K562 (cell line): ENCODE measurements at regions not wholly inside any gene's neighbourhood (a gene's known extent, or its start where the extent isn't known, plus 50 kb on each side); places are given as distances from the start of the nearest gene placed in this dataset.

Experiments used
- ATAC-seq: fragments of 200-7000 bp; cut with Tn5 transposase; 3 replicates; pipeline ENCODE4 v1.9.1; 2020; ENCODE audit warnings: moderate library complexity
- BruUV-seq: library from RNA; stranded (reverse); fragments of 400-500 nt; replicated peaks from 2 replicates; lab custom pipeline; 2021; lab: Mats Ljungman, UMichigan
- CTCF ChIA-PET: fragments of 300-600 bp; formaldehyde crosslinking; extraction: SDS; loops from one replicate; lab custom pipeline; 2021; ENCODE audit warnings: low intra/inter-chr PET ratio; lab: Yijun Ruan, JAX
- POLR2A ChIA-PET: fragments of 300-600, 350-650 bp; sonication (Branson Sonifier 250); formaldehyde crosslinking; extraction: SDS; loops from one replicate; lab custom pipeline; 2021; ENCODE audit warnings: antibody characterized with exemption, inconsistent platforms; lab: Yijun Ruan, JAX
- DNase-seq, 4 experiments: peaks; one replicate each; pipeline versions ENCODE4 v3.0.0 to v3.0.0-alpha.2; 2011 to 2018; ENCODE audit warnings: low spot score in 3 of 4, mixed read lengths in 3 of 4; ENCODE audit errors: extremely low read depth in 1 of 4
- FAIRE-seq: peaks from 2 replicates; lab custom pipeline; 2011; peaks lifted over from hg19 to GRCh38; lab: Jason Lieb, UNC
- H2AFZ ChIP-seq: 2 replicates; pipeline ENCODE4 v1.6.0; 2011; ENCODE audit warnings: low read depth, low read length, control low read depth, inconsistent platforms
- H3K27ac ChIP-seq: fragments of 200-600 bp; 3 replicates; pipeline ENCODE4 v1.8.0; 2011; ENCODE audit warnings: low read depth, mild to moderate bottlenecking, control low read depth, inconsistent platforms, low read length, moderate library complexity, mixed read lengths; ENCODE audit errors: extremely low read depth
- H3K27me3 ChIP-seq, 2 experiments: fragments of 300-600 bp in 1 of 2; 2 replicates in 1 of 2; 3 replicates in 1 of 2; pipeline versions ENCODE4 v1.6.0 to v1.8.0; 2011; ENCODE audit warnings: inconsistent platforms in 2 of 2, low read length in 2 of 2, mild to moderate bottlenecking in 1 of 2, mixed read lengths in 1 of 2, moderate library complexity in 1 of 2; ENCODE audit not compliant: control insufficient read depth in 2 of 2, insufficient read depth in 2 of 2
- H3K36me3 ChIP-seq: fragments of 300-600 bp; 3 replicates; pipeline ENCODE4 v1.8.0; 2011; ENCODE audit warnings: mild to moderate bottlenecking, low read length, inconsistent platforms; ENCODE audit not compliant: control insufficient read depth, insufficient read depth
- H3K4me1 ChIP-seq, 2 experiments: fragments of 200-600 bp in 1 of 2; replicated peaks in 1 of 2; 2 replicates in 1 of 2; 3 replicates in 1 of 2; pipeline versions ENCODE4 v1.5.1 to v1.8.0; 2011; ENCODE audit warnings: inconsistent platforms in 2 of 2, low read length in 2 of 2, mild to moderate bottlenecking in 1 of 2, mixed read lengths in 1 of 2, moderate library complexity in 1 of 2; ENCODE audit not compliant: control insufficient read depth in 2 of 2, insufficient read depth in 2 of 2
- H3K4me2 ChIP-seq: 2 replicates; pipeline ENCODE4 v1.6.1; 2011; ENCODE audit warnings: low read length, control low read depth, inconsistent platforms, mixed read lengths; ENCODE audit not compliant: insufficient read depth
- H3K4me3 ChIP-seq: fragments of 200-600 bp; sonication (generic), shearing (Covaris generic); 2 replicates; pipeline ENCODE4 v1.5.1; 2016; ENCODE audit warnings: control low read depth, inconsistent platforms
- H3K79me2 ChIP-seq: fragments of 200-600 bp; 3 replicates; pipeline ENCODE4 v1.8.0; 2011; ENCODE audit warnings: low read length, inconsistent platforms; ENCODE audit not compliant: control insufficient read depth, insufficient read depth
- H3K9ac ChIP-seq, 2 experiments: 2 replicates each; pipeline versions ENCODE4 v1.6.0 to v1.6.1; 2011; ENCODE audit warnings: low read depth in 2 of 2, low read length in 2 of 2, control low read depth in 1 of 2, inconsistent platforms in 1 of 2, mild to moderate bottlenecking in 1 of 2, mixed read lengths in 1 of 2; ENCODE audit not compliant: insufficient read depth in 1 of 2
- H3K9me1 ChIP-seq: one replicate; pipeline ENCODE4 v1.6.0; 2011; ENCODE audit warnings: inconsistent platforms, mild to moderate bottlenecking, low read length, moderate library complexity; ENCODE audit not compliant: control insufficient read depth, insufficient read depth
- H3K9me3 ChIP-seq: replicated peaks from 2 replicates; pipeline ENCODE4 v1.5.1; 2011; ENCODE audit warnings: low read depth, low read length, inconsistent platforms; ENCODE audit not compliant: control insufficient read depth, insufficient read depth
- H4K20me1 ChIP-seq: replicated peaks from 2 replicates; pipeline ENCODE4 v1.6.1; 2011; ENCODE audit warnings: low read length, inconsistent platforms, mixed read lengths; ENCODE audit not compliant: control insufficient read depth, insufficient read depth
- CBFB ChIP-seq: sonication (generic); formaldehyde crosslinking; IDR thresholded peaks from 2 replicates; pipeline ENCODE4 v1.4.0; 2020; ENCODE audit warnings: mild to moderate bottlenecking, missing genetic modification reagents
- CCNT2 ChIP-seq: IDR thresholded peaks from 2 replicates; pipeline ENCODE4 v1.6.1; 2011; ENCODE audit warnings: borderline replicate concordance, low read depth, mild to moderate bottlenecking, moderate library complexity, mixed read lengths, low read length; ENCODE audit not compliant: insufficient read length; ENCODE audit errors: extremely low read depth
- DDX20 ChIP-seq: fragments of 450-650 bp; IDR thresholded peaks from 2 replicates; pipeline ENCODE4 v1.6.1; 2016; ENCODE audit warnings: missing genetic modification characterization, low read depth, mild to moderate bottlenecking, missing compliant biosample characterization, moderate library complexity
- MTA1 ChIP-seq: fragments of 450-650 bp; IDR thresholded peaks from 2 replicates; pipeline ENCODE4 v1.6.1; 2017; ENCODE audit warnings: borderline replicate concordance
- MTA2 ChIP-seq: fragments of 450-650 bp; IDR thresholded peaks from 2 replicates; pipeline ENCODE4 v1.6.1; 2016; ENCODE audit warnings: low read depth
- NFE2 ChIP-seq: IDR thresholded peaks from 2 replicates; pipeline ENCODE4 v1.6.1; 2014; ENCODE audit warnings: antibody characterized with exemption, low read depth
- PHF21A ChIP-seq: fragments of 450-650 bp; IDR thresholded peaks from 2 replicates; pipeline ENCODE4 v1.6.1; 2017; ENCODE audit warnings: low read depth, borderline replicate concordance
- RBFOX2 ChIP-seq: fragments of 200-400 bp; formaldehyde crosslinking; IDR thresholded peaks from 2 replicates; pipeline ENCODE4 v1.6.1; 2017; ENCODE audit warnings: low read depth, mild to moderate bottlenecking, low read length, moderate library complexity
- RBM17 ChIP-seq: fragments of 200-400 bp; formaldehyde crosslinking; IDR thresholded peaks from 2 replicates; pipeline ENCODE4 v1.6.1; 2017; ENCODE audit warnings: low read depth, mild to moderate bottlenecking, low read length, borderline replicate concordance
- SAFB ChIP-seq: fragments of 200-400 bp; formaldehyde crosslinking; IDR thresholded peaks from 2 replicates; pipeline ENCODE4 v1.6.1; 2017; ENCODE audit warnings: low read depth, low read length, borderline replicate concordance
- SNIP1 ChIP-seq: fragments of 450-650 bp; IDR thresholded peaks from 2 replicates; pipeline ENCODE4 v1.7.1; 2017; ENCODE audit warnings: low read depth, mild to moderate bottlenecking
- TCFL5 ChIP-seq: fragments of 250-450 bp; sonication (Bioruptor Pico); conservative IDR thresholded peaks from 2 replicates; pipeline ENCODE4 v1.6.1; 2021; ENCODE audit warnings: mild to moderate bottlenecking, moderate library complexity, matching md5 sums
- ZNF143 ChIP-seq: sonication (generic); formaldehyde crosslinking; IDR thresholded peaks from 2 replicates; pipeline ENCODE4 v1.9.0; 2022; ENCODE audit warnings: mild to moderate bottlenecking, missing genetic modification reagents
- ZNF586 ChIP-seq: fragments of 450-650 bp; formaldehyde crosslinking; conservative IDR thresholded peaks from 2 replicates; pipeline ENCODE4 v1.4.0; 2020; ENCODE audit warnings: mild to moderate bottlenecking, moderate library complexity
- WGBS: fragments of 100-300 bp; shearing (Covaris generic); methylation state at CpG from one replicate; pipeline ENCODE4 v1.1.6; 2016; ENCODE audit warnings: low coverage, mixed read lengths; ENCODE audit not compliant: insufficient coverage; ENCODE audit errors: missing lambda C conversion rate; 5-methylcytosine and 5-hydroxymethylcytosine counted together
- in situ Hi-C: fragments of 300-500 bp; cut with MboI; formaldehyde crosslinking; loops from 4 replicates; pipeline ENCODE4 v1.15.0; 2018; ENCODE audit warnings: inconsistent platforms, mixed read lengths
- intact Hi-C: fragments of 100-400 bp; cut with micrococcal nuclease; formaldehyde crosslinking; loops from 2 replicates; pipeline ENCODE4 v1.14.2; 2022
- TF ChIP-seq, protein P1 (sequence below): sonication (generic); formaldehyde crosslinking; IDR thresholded peaks from 2 replicates; pipeline ENCODE4 v1.8.1; 2023; ENCODE audit warnings: mild to moderate bottlenecking, missing genetic modification reagents
- TF ChIP-seq, protein P2 (sequence below): fragments of 450-650 bp; IDR thresholded peaks from 2 replicates; pipeline ENCODE4 v1.6.1; 2018; ENCODE audit not compliant: partially characterized antibody
- TF ChIP-seq, protein P3 (sequence below): sonication (generic); formaldehyde crosslinking; IDR thresholded peaks from 2 replicates; pipeline ENCODE4 v1.8.0; 2023; ENCODE audit warnings: mild to moderate bottlenecking, missing genetic modification reagents

DNA sequence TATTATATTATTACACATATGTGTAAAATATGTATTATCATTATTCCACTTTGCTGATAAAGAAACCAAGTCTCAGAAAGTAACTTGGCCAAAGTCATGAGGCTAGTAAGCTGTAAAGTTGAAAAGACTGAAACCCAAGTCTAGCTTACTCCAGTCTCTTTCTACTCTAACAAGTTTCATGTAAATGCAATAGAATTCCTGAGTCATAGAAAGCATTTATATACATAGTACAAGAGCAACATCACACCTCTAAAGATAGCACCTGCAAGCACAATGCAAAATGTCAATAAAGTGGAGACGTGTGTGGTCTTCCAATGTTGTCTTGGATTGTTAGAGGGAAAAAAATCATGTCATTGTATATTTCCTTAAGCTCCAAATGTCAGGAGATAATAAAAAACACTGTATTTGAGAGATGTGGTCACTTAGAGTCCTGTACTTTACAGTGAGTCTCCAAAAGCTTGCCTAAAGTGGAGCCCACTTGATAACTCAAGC, 430.3 kb upstream of the NRP1 start:
- no peaks in the 10 kb centered on the region for H3K9me1 ChIP-seq
- ChIA-PET CTCF (no interaction called here), POLR2A (interaction anchor here (0.8 kb wide), 1 partner anchor 13 kb away, joined by 3 read pairs; no protein-coding TSS in a partner anchor)
- H3K9ac ChIP-seq: no peak overlapping the region
- no TSS peak for BruUV-seq
- in situ Hi-C loops (no loop called here), intact Hi-C loops (no loop called here)
- no peaks in the 10 kb centered on the region for H4K20me1 ChIP-seq
- no peak overlapping the region for H2AFZ ChIP-seq
- no peak overlapping the region for H3K4me3 ChIP-seq
- ATAC-seq (no peak), DNase-seq (no peak), FAIRE-seq (no peak)
- H3K79me2 ChIP-seq: no peaks in the 10 kb centered on the region
- H3K4me2 ChIP-seq: no peak overlapping the region
- no peaks in the 10 kb centered on the region for H3K9me3 ChIP-seq
- 0% methylated on average over 1 of the region's 1 CpG for WGBS
- H3K27me3 ChIP-seq: no peaks in the 10 kb centered on the region
- no peaks in the 10 kb centered on the region for H3K36me3 ChIP-seq
- no peak overlapping the region for H3K27ac ChIP-seq
- H3K4me1 ChIP-seq: no peaks in the 10 kb centered on the region
- TF ChIP-seq RBFOX2 (no peak), MTA1 (no peak), SAFB (no peak), RBM17 (no peak), ZNF586 (CRISPR knock-in tag) (no peak), SNIP1 (no peak), ZNF143 (CRISPR knock-in tag) (no peak), TCFL5 (CRISPR knock-in tag) (no peak), CCNT2 (no peak), NFE2 (no peak), DDX20 (tag) (no peak), PHF21A (no peak), MTA2 (no peak), CBFB (CRISPR knock-in tag) (no peak)
- TF ChIP-seq, protein P1, sequence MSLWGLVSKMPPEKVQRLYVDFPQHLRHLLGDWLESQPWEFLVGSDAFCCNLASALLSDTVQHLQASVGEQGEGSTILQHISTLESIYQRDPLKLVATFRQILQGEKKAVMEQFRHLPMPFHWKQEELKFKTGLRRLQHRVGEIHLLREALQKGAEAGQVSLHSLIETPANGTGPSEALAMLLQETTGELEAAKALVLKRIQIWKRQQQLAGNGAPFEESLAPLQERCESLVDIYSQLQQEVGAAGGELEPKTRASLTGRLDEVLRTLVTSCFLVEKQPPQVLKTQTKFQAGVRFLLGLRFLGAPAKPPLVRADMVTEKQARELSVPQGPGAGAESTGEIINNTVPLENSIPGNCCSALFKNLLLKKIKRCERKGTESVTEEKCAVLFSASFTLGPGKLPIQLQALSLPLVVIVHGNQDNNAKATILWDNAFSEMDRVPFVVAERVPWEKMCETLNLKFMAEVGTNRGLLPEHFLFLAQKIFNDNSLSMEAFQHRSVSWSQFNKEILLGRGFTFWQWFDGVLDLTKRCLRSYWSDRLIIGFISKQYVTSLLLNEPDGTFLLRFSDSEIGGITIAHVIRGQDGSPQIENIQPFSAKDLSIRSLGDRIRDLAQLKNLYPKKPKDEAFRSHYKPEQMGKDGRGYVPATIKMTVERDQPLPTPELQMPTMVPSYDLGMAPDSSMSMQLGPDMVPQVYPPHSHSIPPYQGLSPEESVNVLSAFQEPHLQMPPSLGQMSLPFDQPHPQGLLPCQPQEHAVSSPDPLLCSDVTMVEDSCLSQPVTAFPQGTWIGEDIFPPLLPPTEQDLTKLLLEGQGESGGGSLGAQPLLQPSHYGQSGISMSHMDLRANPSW (CRISPR knock-in tag): no peak
- TF ChIP-seq, protein P2, sequence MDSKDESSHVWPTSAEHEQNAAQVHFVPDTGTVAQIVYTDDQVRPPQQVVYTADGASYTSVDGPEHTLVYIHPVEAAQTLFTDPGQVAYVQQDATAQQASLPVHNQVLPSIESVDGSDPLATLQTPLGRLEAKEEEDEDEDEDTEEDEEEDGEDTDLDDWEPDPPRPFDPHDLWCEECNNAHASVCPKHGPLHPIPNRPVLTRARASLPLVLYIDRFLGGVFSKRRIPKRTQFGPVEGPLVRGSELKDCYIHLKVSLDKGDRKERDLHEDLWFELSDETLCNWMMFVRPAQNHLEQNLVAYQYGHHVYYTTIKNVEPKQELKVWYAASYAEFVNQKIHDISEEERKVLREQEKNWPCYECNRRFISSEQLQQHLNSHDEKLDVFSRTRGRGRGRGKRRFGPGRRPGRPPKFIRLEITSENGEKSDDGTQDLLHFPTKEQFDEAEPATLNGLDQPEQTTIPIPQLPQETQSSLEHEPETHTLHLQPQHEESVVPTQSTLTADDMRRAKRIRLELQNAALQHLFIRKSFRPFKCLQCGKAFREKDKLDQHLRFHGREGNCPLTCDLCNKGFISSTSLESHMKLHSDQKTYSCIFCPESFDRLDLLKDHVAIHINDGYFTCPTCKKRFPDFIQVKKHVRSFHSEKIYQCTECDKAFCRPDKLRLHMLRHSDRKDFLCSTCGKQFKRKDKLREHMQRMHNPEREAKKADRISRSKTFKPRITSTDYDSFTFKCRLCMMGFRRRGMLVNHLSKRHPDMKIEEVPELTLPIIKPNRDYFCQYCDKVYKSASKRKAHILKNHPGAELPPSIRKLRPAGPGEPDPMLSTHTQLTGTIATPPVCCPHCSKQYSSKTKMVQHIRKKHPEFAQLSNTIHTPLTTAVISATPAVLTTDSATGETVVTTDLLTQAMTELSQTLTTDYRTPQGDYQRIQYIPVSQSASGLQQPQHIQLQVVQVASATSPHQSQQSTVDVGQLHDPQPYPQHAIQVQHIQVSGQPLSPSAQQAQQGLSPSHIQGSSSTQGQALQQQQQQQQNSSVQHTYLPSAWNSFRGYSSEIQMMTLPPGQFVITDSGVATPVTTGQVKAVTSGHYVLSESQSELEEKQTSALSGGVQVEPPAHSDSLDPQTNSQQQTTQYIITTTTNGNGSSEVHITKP: no peak
- TF ChIP-seq, protein P3, sequence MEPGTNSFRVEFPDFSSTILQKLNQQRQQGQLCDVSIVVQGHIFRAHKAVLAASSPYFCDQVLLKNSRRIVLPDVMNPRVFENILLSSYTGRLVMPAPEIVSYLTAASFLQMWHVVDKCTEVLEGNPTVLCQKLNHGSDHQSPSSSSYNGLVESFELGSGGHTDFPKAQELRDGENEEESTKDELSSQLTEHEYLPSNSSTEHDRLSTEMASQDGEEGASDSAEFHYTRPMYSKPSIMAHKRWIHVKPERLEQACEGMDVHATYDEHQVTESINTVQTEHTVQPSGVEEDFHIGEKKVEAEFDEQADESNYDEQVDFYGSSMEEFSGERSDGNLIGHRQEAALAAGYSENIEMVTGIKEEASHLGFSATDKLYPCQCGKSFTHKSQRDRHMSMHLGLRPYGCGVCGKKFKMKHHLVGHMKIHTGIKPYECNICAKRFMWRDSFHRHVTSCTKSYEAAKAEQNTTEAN: no peak
